GM12878 (cell line): ENCODE measurements at regions not wholly inside any gene's neighbourhood (a gene's known extent, or its start where the extent isn't known, plus 50 kb on each side); places are given as distances from the start of the nearest gene placed in this dataset.

Source experiments
- ATAC-seq: fragments of 200-7000 bp; cut with Tn5 transposase; 3 replicates; pipeline ENCODE4 v1.9.1; 2020; ENCODE audit warnings: mild to moderate bottlenecking, moderate library complexity
- BruUV-seq: library from RNA; stranded (reverse); fragments of 400-500 nt; replicated peaks from 2 replicates; lab custom pipeline; 2021; lab: Mats Ljungman, UMichigan
- CTCF ChIA-PET: fragments of 300-600 bp; sonication (Branson Sonifier 250); formaldehyde crosslinking; extraction: SDS; loops from one replicate; lab custom pipeline; 2021; ENCODE audit warnings: inconsistent platforms; lab: Yijun Ruan, JAX
- POLR2A ChIA-PET: fragments of 350-600 bp; formaldehyde crosslinking; extraction: SDS; loops from one replicate; lab custom pipeline; 2021; ENCODE audit warnings: inconsistent platforms; lab: Charles Lee
- RAD21 ChIA-PET: fragments of 300-600 bp; sonication (Branson Sonifier 250); formaldehyde crosslinking; loops from one replicate; lab custom pipeline; 2023; ENCODE audit warnings: antibody characterized with exemption; ENCODE audit not compliant: unreplicated experiment; lab: Charles Lee
- SMC1A ChIA-PET: fragments of 300-600 bp; sonication (Branson Sonifier 250); formaldehyde crosslinking; loops from one replicate; lab custom pipeline; 2023; ENCODE audit not compliant: unreplicated experiment, uncharacterized antibody; lab: Charles Lee
- DNase-seq: peaks from one replicate; pipeline ENCODE4 v3.0.0-alpha.2; 2011; ENCODE audit warnings: low read depth, low spot score
- FAIRE-seq: peaks from 3 replicates; lab custom pipeline; 2011; peaks lifted over from hg19 to GRCh38; lab: Jason Lieb, UNC
- H2AFZ ChIP-seq: 2 replicates; pipeline ENCODE4 v1.6.0; 2011; ENCODE audit warnings: low read depth, low read length, control low read depth; ENCODE audit not compliant: control insufficient read depth
- H3K27ac ChIP-seq: 2 replicates; pipeline ENCODE4 v1.5.1; 2011; ENCODE audit warnings: control low read depth; ENCODE audit not compliant: control insufficient read depth, insufficient read depth
- H3K27me3 ChIP-seq, 2 experiments: replicated peaks in 1 of 2; 2 replicates each; pipeline versions ENCODE4 v1.6.0 to v1.6.1; 2011; ENCODE audit warnings: low read length in 1 of 2; ENCODE audit not compliant: control insufficient read depth in 2 of 2, insufficient read depth in 2 of 2
- H3K36me3 ChIP-seq, 2 experiments: 2 replicates each; pipeline ENCODE4 v1.5.1; 2011; ENCODE audit warnings: low read length in 1 of 2; ENCODE audit not compliant: control insufficient read depth in 2 of 2, insufficient read depth in 2 of 2
- H3K4me1 ChIP-seq: 2 replicates; pipeline ENCODE4 v1.6.1; 2011; ENCODE audit warnings: mild to moderate bottlenecking, low read length, moderate library complexity, mixed read lengths; ENCODE audit not compliant: control insufficient read depth, insufficient read depth
- H3K4me2 ChIP-seq: 2 replicates; pipeline ENCODE4 v1.6.0; 2011; ENCODE audit warnings: control low read depth; ENCODE audit not compliant: control insufficient read depth, insufficient read depth
- H3K4me3 ChIP-seq: fragments of 200-600 bp; sonication (generic); 2 replicates; pipeline ENCODE4 v1.5.1; 2016
- H3K79me2 ChIP-seq: 2 replicates; pipeline ENCODE4 v1.6.0; 2011; ENCODE audit warnings: low read length; ENCODE audit not compliant: control insufficient read depth, insufficient read depth
- H3K9ac ChIP-seq: 2 replicates; pipeline ENCODE4 v1.8.0; 2011; ENCODE audit warnings: low read length, control low read depth, mixed read lengths; ENCODE audit not compliant: control insufficient read depth, insufficient read depth
- H3K9me3 ChIP-seq: replicated peaks from 3 replicates; pipeline ENCODE4 v1.5.1; 2011; ENCODE audit warnings: mild to moderate bottlenecking, low read length; ENCODE audit not compliant: control insufficient read depth, insufficient read depth
- H4K20me1 ChIP-seq: 2 replicates; pipeline ENCODE4 v1.6.0; 2011; ENCODE audit not compliant: control insufficient read depth, insufficient read depth
- RELB ChIP-seq: fragments of 450-650 bp; IDR thresholded peaks from 2 replicates; pipeline ENCODE4 v1.6.1; 2017; ENCODE audit warnings: low read depth, mild to moderate bottlenecking, moderate library complexity
- SIX5 ChIP-seq: IDR thresholded peaks from 2 replicates; pipeline ENCODE4 v1.6.1; 2011; ENCODE audit warnings: mild to moderate bottlenecking, low read depth, low read length, moderate library complexity; ENCODE audit not compliant: severe bottlenecking
- SP1 ChIP-seq: IDR thresholded peaks from one replicate; pipeline ENCODE4 v1.6.1; 2011; ENCODE audit warnings: low read depth, low read length
- WGBS: methylation state at CpG from one replicate; pipeline ENCODE4 v1.1.6; 2016; ENCODE audit warnings: low lambda C conversion rate; ENCODE audit not compliant: insufficient replicate concordance, insufficient coverage; ENCODE audit errors: missing lambda C conversion rate; 5-methylcytosine and 5-hydroxymethylcytosine counted together
- in situ Hi-C: fragments of 300-500 bp; cut with MboI; formaldehyde crosslinking; loops from 9 replicates; pipeline ENCODE4 v1.14.3; 2018; ENCODE audit warnings: mixed read lengths
- intact Hi-C: fragments of 100-400 bp; cut with micrococcal nuclease; formaldehyde crosslinking; loops from one replicate; pipeline ENCODE4 v1.14.2; 2022; ENCODE audit not compliant: unreplicated experiment
- TF ChIP-seq, protein P1 (sequence below): fragments of 450-650 bp; IDR thresholded peaks from 2 replicates; pipeline ENCODE4 v1.6.1; 2017; ENCODE audit warnings: mild to moderate bottlenecking

GRCh38 chr1:95653618-95654017 is 419.6 kb downstream of the RWDD3 start:
- ChIA-PET SMC1A (no interaction called here), RAD21 (no interaction called here), POLR2A (no interaction called here), CTCF (no interaction called here)
- Histone ChIP-seq H3K9ac (no peak overlapping the region), H3K4me3 (no peak overlapping the region), H3K36me3 (no peaks in the 10 kb centered on the region), H2AFZ (no peak overlapping the region), H3K79me2 (no peaks in the 10 kb centered on the region), H3K27ac (no peak overlapping the region), H3K9me3 (no peaks in the 10 kb centered on the region; the same call in 2 of the 3 replicates), H3K4me1 (no peaks in the 10 kb centered on the region), H3K27me3 (no peaks in the 10 kb centered on the region), H3K4me2 (no peak overlapping the region), H4K20me1 (no peaks in the 10 kb centered on the region)
- intact Hi-C loops, result no loop called here
- in situ Hi-C loops, result no loop called here
- TF ChIP-seq, protein P1, sequence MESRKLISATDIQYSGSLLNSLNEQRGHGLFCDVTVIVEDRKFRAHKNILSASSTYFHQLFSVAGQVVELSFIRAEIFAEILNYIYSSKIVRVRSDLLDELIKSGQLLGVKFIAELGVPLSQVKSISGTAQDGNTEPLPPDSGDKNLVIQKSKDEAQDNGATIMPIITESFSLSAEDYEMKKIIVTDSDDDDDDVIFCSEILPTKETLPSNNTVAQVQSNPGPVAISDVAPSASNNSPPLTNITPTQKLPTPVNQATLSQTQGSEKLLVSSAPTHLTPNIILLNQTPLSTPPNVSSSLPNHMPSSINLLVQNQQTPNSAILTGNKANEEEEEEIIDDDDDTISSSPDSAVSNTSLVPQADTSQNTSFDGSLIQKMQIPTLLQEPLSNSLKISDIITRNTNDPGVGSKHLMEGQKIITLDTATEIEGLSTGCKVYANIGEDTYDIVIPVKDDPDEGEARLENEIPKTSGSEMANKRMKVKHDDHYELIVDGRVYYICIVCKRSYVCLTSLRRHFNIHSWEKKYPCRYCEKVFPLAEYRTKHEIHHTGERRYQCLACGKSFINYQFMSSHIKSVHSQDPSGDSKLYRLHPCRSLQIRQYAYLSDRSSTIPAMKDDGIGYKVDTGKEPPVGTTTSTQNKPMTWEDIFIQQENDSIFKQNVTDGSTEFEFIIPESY, result no peak
- TF ChIP-seq SP1 (no peak), SIX5 (no peak), RELB (no peak)
- DNase-seq (no peak), FAIRE-seq (no peak), ATAC-seq (no peak)
- no TSS peak for BruUV-seq
- WGBS, result 19% methylated on average over 4 of the region's 4 CpGs
